ENCODE measurements at regions not wholly inside any gene's neighbourhood (a gene's known extent, or its start where the extent isn't known, plus 50 kb on each side); places are given as distances from the start of the nearest gene placed in this dataset.

DNA sequence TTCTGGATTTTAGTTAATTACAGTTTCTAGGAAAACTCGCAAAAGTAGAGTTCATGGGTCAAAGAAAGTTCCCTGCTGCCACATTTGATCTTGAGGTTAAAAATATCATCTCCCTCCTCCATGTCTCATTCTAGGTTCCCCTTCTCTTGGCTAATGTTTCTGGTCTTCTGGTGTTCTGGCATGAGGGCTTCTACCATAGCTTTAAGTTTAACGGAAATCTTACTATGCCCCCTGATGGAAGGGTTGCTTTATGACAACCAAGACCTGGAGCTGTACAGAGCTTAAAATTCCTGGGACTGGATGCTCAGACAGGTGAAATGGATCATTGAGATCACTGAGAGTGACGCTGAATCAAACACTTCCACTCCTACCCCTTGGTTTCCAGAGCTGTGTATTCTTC lies 1881.7 kb downstream of the MRPL39 start:
- intact Hi-C loops (cut with micrococcal nuclease), result no loop called here
- no peak overlapping the region for H3K27ac ChIP-seq (ENCODE audit: low read length in 2 of 2)
- ATAC-seq (ENCODE audit: low read depth), result no peak
- no peak overlapping the region for H3K9ac ChIP-seq (ENCODE audit: low read length)
- no peak for DNase-seq
- H3K4me2 ChIP-seq (replicated peaks; ENCODE audit: low read depth, low read length, poor library complexity, severe bottlenecking), result no peak overlapping the region
- Mint-ChIP-seq H3K4me3 (no peak overlapping the region), H3K27me3 (no peaks in the 10 kb centered on the region), H3K4me1 (no peaks in the 10 kb centered on the region), H3K27ac (no peak overlapping the region), H3K9me3 (ENCODE audit: insufficient read depth) (no peaks in the 10 kb centered on the region)
- no peaks in the 10 kb centered on the region for H3K4me1 ChIP-seq (ENCODE audit: control insufficient read depth in 2 of 2, insufficient read depth in 2 of 2, low read length in 2 of 2)
- no peak for TF ChIP-seq EZH2 (IDR thresholded peaks at IDR 0.05; ENCODE audit: borderline replicate concordance, insufficient read depth, low read depth, low read length, poor library complexity, severe bottlenecking)
- TF ChIP-seq, protein P1, sequence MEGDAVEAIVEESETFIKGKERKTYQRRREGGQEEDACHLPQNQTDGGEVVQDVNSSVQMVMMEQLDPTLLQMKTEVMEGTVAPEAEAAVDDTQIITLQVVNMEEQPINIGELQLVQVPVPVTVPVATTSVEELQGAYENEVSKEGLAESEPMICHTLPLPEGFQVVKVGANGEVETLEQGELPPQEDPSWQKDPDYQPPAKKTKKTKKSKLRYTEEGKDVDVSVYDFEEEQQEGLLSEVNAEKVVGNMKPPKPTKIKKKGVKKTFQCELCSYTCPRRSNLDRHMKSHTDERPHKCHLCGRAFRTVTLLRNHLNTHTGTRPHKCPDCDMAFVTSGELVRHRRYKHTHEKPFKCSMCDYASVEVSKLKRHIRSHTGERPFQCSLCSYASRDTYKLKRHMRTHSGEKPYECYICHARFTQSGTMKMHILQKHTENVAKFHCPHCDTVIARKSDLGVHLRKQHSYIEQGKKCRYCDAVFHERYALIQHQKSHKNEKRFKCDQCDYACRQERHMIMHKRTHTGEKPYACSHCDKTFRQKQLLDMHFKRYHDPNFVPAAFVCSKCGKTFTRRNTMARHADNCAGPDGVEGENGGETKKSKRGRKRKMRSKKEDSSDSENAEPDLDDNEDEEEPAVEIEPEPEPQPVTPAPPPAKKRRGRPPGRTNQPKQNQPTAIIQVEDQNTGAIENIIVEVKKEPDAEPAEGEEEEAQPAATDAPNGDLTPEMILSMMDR (IDR thresholded peaks at IDR 0.05), result no peak
- peaks cover 0 to 2% (median 0%) of the 10 kb centered on the region in 3 donors for H3K9me3 ChIP-seq (ENCODE audit: control extremely low read depth in 1 of 3, control insufficient read depth in 2 of 3, insufficient read depth in 1 of 3, low read length in 2 of 3)
- WGBS (ENCODE audit: insufficient coverage), result 100% methylated on average over 1 of the region's 3 CpGs
- H3K27me3 ChIP-seq (replicated peaks in 1 of 4; ENCODE audit: control extremely low read depth in 1 of 4, control insufficient read depth in 3 of 4, insufficient read depth in 4 of 4, low read length in 3 of 4), result no peaks in the 10 kb centered on the region
- H3K79me2 ChIP-seq (ENCODE audit: control insufficient read depth, insufficient read depth, low read length), result no peaks in the 10 kb centered on the region
- H3K36me3 ChIP-seq (replicated peaks in 1 of 2; ENCODE audit: control extremely low read depth in 1 of 2, control insufficient read depth in 1 of 2, extremely low read depth in 1 of 2, insufficient read depth in 2 of 2, low read length in 1 of 2), result no peaks in the 10 kb centered on the region
- no peak overlapping the region for H3K4me3 ChIP-seq (ENCODE audit: control extremely low read depth in 1 of 5, extremely low read depth in 1 of 5, insufficient read depth in 1 of 5, low read depth in 2 of 5, low read length in 4 of 5)
- POLR2A ChIA-PET, result no interaction called here
- H4K20me1 ChIP-seq (ENCODE audit: control insufficient read depth, insufficient read depth, low read length, poor library complexity, severe bottlenecking), result no peaks in the 10 kb centered on the region
- CTCF ChIA-PET, result no interaction called here
- no peak overlapping the region for H2AFZ ChIP-seq (ENCODE audit: insufficient read depth, low read depth, low read length, poor library complexity, severe bottlenecking)

DNA sequence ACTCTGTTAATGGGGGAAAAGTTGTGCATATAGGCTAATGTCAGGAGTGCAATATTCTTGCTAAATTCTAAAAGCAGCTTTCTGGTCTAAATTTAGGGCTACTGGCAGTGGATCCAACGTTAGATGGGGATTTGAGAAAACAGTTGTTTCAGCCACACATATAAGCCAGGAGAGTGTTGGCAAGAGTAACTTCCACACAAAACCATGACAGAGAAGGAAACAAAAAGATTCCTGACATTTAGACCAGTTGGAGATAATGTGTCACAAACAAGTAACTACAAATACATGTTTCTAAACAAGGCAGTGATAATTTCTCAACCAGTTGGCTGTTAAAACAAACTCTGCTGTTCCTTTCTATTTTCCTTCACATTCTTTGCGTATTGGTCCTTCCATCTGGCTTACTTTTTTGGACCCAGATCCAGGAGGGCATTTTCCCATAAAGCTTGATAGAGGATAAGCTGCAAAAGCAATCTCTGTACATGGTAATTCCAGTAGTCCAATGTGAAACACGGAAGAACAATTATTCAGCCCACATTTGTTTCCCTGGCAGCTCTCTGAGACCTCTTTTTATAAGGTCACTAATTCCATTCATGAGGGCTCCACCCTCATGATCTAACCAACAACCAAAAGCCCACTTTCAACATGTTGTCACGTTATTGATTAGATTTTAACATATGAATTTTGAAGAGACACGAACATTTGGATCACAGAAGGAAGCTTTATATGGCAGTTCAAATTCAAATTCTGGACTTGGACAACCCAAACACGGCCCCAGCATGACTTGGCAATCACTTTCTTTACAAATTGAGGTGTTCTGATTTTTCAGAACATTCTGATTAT lies 1888.6 kb downstream of the MRPL39 start:
- no peaks in the 10 kb centered on the region for H3K27me3 Mint-ChIP-seq
- no peak overlapping the region for H3K27ac ChIP-seq (ENCODE audit: low read length in 2 of 2)
- H4K20me1 ChIP-seq (ENCODE audit: control insufficient read depth, insufficient read depth, low read length, poor library complexity, severe bottlenecking), result no peaks in the 10 kb centered on the region
- ATAC-seq (ENCODE audit: low read depth) (no peak), DNase-seq (no peak)
- no peak overlapping the region for H3K4me3 Mint-ChIP-seq
- H2AFZ ChIP-seq (ENCODE audit: insufficient read depth, low read depth, low read length, poor library complexity, severe bottlenecking), result no peak overlapping the region
- H3K4me3 ChIP-seq (ENCODE audit: control extremely low read depth in 1 of 5, extremely low read depth in 1 of 5, insufficient read depth in 1 of 5, low read depth in 2 of 5, low read length in 4 of 5), result no peak overlapping the region
- ChIA-PET CTCF (interaction anchor here (0.6 kb wide), 1 partner anchor 939 kb away, joined by 3 read pairs; no protein-coding TSS in a partner anchor), POLR2A (no interaction called here)
- no peaks in the 10 kb centered on the region for H3K4me1 ChIP-seq (ENCODE audit: control insufficient read depth in 2 of 2, insufficient read depth in 2 of 2, low read length in 2 of 2)
- no peak overlapping the region for H3K27ac Mint-ChIP-seq
- H3K9me3 ChIP-seq (ENCODE audit: control extremely low read depth in 1 of 3, control insufficient read depth in 2 of 3, insufficient read depth in 1 of 3, low read length in 2 of 3), result peaks cover 0 to 9% (median 0%) of the 10 kb centered on the region in 3 donors
- intact Hi-C loops (cut with micrococcal nuclease), result no loop called here
- no peaks in the 10 kb centered on the region for H3K79me2 ChIP-seq (ENCODE audit: control insufficient read depth, insufficient read depth, low read length)
- WGBS (ENCODE audit: insufficient coverage), result no CpG with 5 or more reads among the region's 6 CpGs
- no peak overlapping the region for H3K4me2 ChIP-seq (replicated peaks; ENCODE audit: low read depth, low read length, poor library complexity, severe bottlenecking)
- H3K4me1 Mint-ChIP-seq, result no peaks in the 10 kb centered on the region
- TF ChIP-seq, protein P1 (IDR thresholded peaks at IDR 0.05), result no peak
- TF ChIP-seq EZH2 (IDR thresholded peaks at IDR 0.05; ENCODE audit: borderline replicate concordance, insufficient read depth, low read depth, low read length, poor library complexity, severe bottlenecking), result no peak
- H3K9me3 Mint-ChIP-seq (ENCODE audit: insufficient read depth), result no peaks in the 10 kb centered on the region
- no peaks in the 10 kb centered on the region for H3K27me3 ChIP-seq (replicated peaks in 1 of 4; ENCODE audit: control extremely low read depth in 1 of 4, control insufficient read depth in 3 of 4, insufficient read depth in 4 of 4, low read length in 3 of 4)
- no peak overlapping the region for H3K9ac ChIP-seq (ENCODE audit: low read length)
- no peaks in the 10 kb centered on the region for H3K36me3 ChIP-seq (replicated peaks in 1 of 2; ENCODE audit: control extremely low read depth in 1 of 2, control insufficient read depth in 1 of 2, extremely low read depth in 1 of 2, insufficient read depth in 2 of 2, low read length in 1 of 2)

All from B cell (primary cell).